ENCODE measurements at regions not wholly inside any gene's neighbourhood (a gene's known extent, or its start where the extent isn't known, plus 50 kb on each side); places are given as distances from the start of the nearest gene placed in this dataset.

DNA sequence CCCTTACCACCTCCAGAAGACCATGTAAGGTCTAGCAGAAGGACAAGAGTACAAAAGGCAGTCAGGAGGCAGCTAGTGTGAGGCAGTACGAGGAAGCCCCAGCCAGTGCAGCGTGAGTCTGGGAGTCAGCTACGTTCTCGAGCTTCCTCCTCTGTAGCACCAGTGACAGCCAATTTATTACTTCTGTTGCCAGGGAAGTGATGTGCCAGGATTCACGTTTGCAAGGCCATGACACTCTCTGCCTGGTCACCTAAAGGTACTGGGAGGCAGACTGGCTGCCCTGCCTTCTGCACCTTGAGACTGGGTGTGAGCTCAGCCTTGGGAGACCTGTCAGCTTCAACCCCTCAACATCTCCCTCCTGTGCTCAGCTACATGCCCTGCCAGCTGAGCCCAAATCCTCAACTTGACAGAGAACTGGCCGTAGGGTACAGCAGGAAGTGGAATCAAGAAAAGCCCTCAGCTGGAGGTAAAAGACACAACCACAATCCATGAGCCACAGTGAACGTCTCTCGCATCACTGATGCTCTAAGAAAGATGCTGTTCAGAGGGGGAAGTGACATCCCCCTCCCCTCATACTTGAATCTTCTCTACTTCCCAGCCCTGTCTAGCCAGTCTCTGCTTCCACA is 182.5 kb upstream of the RGS6 start:
- intact Hi-C loops (cut with DNase I; ENCODE audit: low total_unique reads), result no loop called here
- H3K4me1 ChIP-seq, result no peaks in the 10 kb centered on the region
- TF ChIP-seq, protein P1, sequence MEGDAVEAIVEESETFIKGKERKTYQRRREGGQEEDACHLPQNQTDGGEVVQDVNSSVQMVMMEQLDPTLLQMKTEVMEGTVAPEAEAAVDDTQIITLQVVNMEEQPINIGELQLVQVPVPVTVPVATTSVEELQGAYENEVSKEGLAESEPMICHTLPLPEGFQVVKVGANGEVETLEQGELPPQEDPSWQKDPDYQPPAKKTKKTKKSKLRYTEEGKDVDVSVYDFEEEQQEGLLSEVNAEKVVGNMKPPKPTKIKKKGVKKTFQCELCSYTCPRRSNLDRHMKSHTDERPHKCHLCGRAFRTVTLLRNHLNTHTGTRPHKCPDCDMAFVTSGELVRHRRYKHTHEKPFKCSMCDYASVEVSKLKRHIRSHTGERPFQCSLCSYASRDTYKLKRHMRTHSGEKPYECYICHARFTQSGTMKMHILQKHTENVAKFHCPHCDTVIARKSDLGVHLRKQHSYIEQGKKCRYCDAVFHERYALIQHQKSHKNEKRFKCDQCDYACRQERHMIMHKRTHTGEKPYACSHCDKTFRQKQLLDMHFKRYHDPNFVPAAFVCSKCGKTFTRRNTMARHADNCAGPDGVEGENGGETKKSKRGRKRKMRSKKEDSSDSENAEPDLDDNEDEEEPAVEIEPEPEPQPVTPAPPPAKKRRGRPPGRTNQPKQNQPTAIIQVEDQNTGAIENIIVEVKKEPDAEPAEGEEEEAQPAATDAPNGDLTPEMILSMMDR (IDR thresholded peaks at IDR 0.05), result no peak
- TF ChIP-seq POLR2A (IDR thresholded peaks at IDR 0.05), result no peak
- no peaks in the 10 kb centered on the region for H3K36me3 ChIP-seq
- H3K4me3 ChIP-seq, result no peak overlapping the region
- no peaks in the 10 kb centered on the region for H3K27me3 ChIP-seq
- no peak overlapping the region for H3K27ac ChIP-seq
- H3K9me3 ChIP-seq, result peaks cover 0 to 10% of the 10 kb centered on the region in 2 donors
- DNase-seq, result no peak

DNA sequence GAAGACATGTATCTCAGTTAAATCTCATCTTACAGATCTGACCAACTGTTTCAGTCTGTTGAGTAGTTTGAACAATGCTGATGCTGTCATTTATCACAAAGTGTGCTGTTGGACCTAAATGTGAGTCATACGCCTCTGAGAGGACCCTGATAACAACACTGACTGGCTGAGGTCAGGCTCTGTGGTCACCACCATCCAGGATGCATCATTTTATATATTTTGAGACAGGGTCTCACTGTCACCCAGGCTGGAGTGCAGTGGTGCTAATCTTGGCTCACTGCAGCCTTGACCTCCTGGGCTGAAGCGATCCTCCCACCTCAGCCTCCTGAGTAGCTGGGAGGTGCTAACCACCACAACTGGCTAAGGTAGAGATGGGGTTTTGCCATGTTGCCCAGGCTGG is 181.0 kb upstream of the RGS6 start:
- Histone ChIP-seq H3K36me3 (no peaks in the 10 kb centered on the region), H3K4me1 (no peaks in the 10 kb centered on the region), H3K9me3 (peaks cover 0 to 10% of the 10 kb centered on the region in 2 donors), H3K4me3 (no peak overlapping the region), H3K27me3 (no peaks in the 10 kb centered on the region), H3K27ac (no peak overlapping the region)
- intact Hi-C loops (cut with DNase I; ENCODE audit: low total_unique reads), result no loop called here
- no peak for DNase-seq
- TF ChIP-seq POLR2A (IDR thresholded peaks at IDR 0.05), result no peak
- TF ChIP-seq, protein P1 (IDR thresholded peaks at IDR 0.05), result no peak

DNA sequence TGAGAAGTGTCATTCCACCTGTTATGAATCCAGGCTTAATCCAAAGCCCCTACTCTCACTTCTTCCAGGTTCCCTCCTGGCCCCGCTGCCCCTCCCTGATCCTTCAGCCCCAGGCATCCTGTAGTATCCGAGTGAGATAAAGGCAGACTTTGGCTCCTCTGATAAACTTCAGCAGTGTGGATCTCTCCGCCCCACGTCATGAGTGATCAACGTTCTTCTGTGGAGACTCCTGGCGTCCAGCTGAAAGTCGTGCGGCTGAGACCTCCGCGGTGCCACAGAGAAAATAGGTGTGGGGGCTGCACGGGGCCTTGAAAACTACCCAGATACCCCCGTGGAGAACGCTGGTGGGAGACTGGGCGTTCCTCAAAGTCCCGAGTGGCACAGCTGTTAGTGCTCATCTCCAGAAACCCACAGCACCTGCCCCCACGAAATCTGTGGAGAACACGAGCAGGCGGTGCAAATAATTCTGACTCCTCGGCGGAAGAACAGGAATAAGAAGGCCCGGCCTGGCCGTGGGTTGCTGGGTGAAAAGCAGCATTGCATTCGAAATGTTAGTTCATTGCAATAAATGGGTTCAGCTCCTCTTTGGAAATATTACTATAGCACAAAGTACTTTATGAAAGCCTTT is 180.0 kb upstream of the RGS6 start:
- TF ChIP-seq, protein P1 (IDR thresholded peaks at IDR 0.05), result no peak
- TF ChIP-seq POLR2A (IDR thresholded peaks at IDR 0.05), result no peak
- intact Hi-C loops (cut with DNase I; ENCODE audit: low total_unique reads), result no loop called here
- Histone ChIP-seq H3K27ac (no peak overlapping the region), H3K27me3 (no peaks in the 10 kb centered on the region), H3K4me3 (no peak overlapping the region), H3K9me3 (peaks cover 0 to 10% of the 10 kb centered on the region in 2 donors), H3K4me1 (no peaks in the 10 kb centered on the region), H3K36me3 (no peaks in the 10 kb centered on the region)
- no peak for DNase-seq

DNA sequence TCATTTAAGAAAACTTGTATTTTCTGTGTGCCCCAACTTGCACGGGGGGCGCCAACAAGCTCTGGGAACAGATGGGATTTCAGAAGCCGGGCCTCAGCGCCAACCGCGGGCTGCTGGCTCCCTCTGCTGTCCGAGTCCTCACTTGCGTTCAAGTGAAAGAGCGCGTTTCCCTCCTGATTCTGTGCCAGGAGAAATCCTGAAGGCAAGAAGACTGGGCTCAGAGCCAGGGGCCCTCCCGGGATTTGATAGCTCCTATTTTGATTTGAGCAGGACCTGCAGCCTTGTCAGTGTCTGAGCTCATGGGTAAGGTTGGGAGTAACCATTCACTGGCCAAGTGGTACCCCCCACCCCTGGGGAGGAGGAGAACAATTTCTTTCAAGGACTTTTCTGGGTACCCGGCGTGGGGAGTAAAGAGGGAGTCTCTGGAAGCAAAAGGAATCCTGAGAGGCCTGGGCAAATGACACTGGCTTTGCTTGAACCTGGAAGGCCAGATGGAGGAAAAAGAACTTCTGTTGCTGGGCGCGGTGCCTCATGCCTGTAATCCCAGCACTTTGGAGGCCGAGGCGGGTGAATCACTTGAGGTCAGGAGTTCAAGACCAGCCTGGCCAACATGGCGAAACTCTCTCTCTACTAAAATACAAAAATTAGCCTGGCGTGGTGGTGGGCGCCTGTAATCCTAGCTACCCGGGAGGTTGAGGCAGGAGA is 179.0 kb upstream of the RGS6 start:
- Histone ChIP-seq H3K4me3 (no peak overlapping the region), H3K4me1 (no peaks in the 10 kb centered on the region), H3K9me3 (peaks cover 0 to 9% of the 10 kb centered on the region in 2 donors), H3K27me3 (no peaks in the 10 kb centered on the region), H3K36me3 (no peaks in the 10 kb centered on the region), H3K27ac (no peak overlapping the region)
- TF ChIP-seq POLR2A (IDR thresholded peaks at IDR 0.05), result no peak
- TF ChIP-seq, protein P1 (IDR thresholded peaks at IDR 0.05), result peak; percentile 91 to 95 (median 93)
- intact Hi-C loops (cut with DNase I; ENCODE audit: low total_unique reads), result no loop called here
- peak; percentile 87 to 91 for DNase-seq

DNA sequence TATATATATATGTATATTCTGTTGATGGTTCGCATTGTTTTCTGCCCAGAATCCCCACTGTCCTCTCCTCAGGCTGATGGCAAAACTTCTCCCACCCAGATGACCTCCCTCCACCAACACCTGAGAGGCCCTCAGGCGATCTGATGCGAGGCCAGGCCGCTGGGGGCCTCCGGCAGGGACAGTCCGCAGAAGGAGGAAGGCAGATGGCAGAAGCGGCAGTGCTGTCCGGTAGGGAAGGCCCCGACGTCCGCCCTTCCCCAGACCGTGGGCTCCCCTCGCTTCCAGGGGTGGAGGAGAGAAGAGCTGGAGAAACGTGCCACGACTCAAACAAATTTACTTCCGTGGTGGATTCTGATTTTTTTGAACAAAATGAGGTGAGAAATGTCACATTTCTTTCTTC is 178.3 kb upstream of the RGS6 start:
- Histone ChIP-seq H3K36me3 (no peaks in the 10 kb centered on the region), H3K9me3 (peaks cover 0 to 2% of the 10 kb centered on the region in 2 donors), H3K4me3 (no peak overlapping the region), H3K27ac (no peak overlapping the region), H3K4me1 (no peaks in the 10 kb centered on the region), H3K27me3 (no peaks in the 10 kb centered on the region)
- no peak for DNase-seq
- TF ChIP-seq POLR2A (IDR thresholded peaks at IDR 0.05), result no peak
- TF ChIP-seq, protein P1 (IDR thresholded peaks at IDR 0.05), result no peak
- intact Hi-C loops (cut with DNase I; ENCODE audit: low total_unique reads), result loop anchor here (2.0 kb wide), 1 partner anchor 611 kb away; no protein-coding TSS in a partner anchor

Data from uterus (tissue), 3 donors.